GM13977 (cell line): ENCODE measurements at regions not wholly inside any gene's neighbourhood (a gene's known extent, or its start where the extent isn't known, plus 50 kb on each side); places are given as distances from the start of the nearest gene placed in this dataset.

ENCODE experiments used
- DNase-seq: peaks from one replicate; pipeline ENCODE4 v3.0.0; 2012; ENCODE audit warnings: low spot score
- in situ Hi-C: fragments of 300-500 bp; cut with MboI; formaldehyde crosslinking; loops from one replicate; pipeline ENCODE4 v1.12.0; 2022; ENCODE audit warnings: low sequenced_read_pairs, low pct_unique_long_range_greater_than_20kb, mixed read lengths, inconsistent platforms; ENCODE audit not compliant: unreplicated experiment
- TF ChIP-seq, protein P1 (sequence below): IDR thresholded peaks from 2 replicates; pipeline ENCODE4 v1.5.1; 2012; ENCODE audit warnings: mild to moderate bottlenecking, control low read depth; ENCODE audit not compliant: insufficient read depth; ENCODE audit errors: extremely low read depth, missing control alignments

DNA sequence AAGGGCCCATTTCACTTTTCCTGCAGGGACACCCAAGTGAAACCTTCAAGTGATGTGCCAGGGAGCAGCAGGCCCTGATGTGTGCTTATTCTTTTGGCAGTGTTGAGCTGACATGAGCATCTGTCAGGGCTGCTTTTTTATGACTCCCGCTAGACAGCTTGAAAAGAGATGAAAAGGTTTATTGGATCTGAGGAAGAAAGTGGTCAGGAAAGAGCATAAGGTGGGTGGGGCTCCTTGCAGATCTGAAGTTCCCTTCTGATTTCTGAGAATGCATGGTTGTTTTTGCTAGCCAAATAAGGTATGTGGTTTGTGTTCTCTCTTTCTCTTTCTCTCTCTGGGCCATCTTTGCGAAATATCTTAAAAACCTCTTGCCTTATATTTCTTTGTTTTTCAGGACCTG, 316.1 kb downstream of the DMRT2 start:
- TF ChIP-seq, protein P1, sequence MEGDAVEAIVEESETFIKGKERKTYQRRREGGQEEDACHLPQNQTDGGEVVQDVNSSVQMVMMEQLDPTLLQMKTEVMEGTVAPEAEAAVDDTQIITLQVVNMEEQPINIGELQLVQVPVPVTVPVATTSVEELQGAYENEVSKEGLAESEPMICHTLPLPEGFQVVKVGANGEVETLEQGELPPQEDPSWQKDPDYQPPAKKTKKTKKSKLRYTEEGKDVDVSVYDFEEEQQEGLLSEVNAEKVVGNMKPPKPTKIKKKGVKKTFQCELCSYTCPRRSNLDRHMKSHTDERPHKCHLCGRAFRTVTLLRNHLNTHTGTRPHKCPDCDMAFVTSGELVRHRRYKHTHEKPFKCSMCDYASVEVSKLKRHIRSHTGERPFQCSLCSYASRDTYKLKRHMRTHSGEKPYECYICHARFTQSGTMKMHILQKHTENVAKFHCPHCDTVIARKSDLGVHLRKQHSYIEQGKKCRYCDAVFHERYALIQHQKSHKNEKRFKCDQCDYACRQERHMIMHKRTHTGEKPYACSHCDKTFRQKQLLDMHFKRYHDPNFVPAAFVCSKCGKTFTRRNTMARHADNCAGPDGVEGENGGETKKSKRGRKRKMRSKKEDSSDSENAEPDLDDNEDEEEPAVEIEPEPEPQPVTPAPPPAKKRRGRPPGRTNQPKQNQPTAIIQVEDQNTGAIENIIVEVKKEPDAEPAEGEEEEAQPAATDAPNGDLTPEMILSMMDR = no peak
- in situ Hi-C loops = no loop called here
- no peak for DNase-seq

DNA sequence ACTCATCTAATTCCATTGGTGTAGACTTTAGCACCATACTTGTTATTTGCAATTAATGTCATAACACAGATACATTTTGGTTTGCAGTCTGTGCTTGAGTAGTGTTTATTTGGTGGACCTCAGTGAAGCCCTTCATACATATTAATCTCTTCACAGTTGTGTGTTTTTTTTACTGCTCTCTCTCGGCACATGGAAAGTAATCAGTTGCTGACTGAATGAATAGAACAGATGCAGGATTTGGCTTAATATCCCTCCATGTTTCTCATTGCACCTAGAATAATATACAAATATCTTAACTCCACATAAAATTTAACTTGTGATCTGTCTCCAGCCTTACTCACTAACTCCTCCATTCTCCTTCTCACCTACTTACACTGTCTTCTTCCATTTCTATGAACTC, 319.1 kb downstream of the DMRT2 start:
- in situ Hi-C loops = no loop called here
- TF ChIP-seq, protein P1 = no peak
- DNase-seq = no peak

DNA sequence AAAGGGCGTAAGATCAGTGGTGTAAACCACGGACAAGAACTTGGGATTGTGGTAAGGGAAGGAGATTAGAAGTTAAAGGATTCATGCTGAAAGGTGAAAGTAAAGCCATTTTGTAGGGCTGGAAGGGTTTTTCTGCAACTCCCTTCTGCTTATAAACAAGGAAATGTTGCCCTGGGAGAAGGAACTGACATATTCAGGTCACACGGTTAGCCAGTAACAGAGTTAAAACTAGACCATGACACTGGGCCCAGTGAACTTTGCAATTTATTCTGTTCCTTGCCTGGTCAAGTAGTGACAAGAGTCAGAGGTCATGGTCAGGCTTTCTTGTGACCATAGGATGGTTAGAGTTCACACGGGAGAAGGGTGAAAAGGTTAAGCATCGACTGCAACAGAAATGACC, 323.3 kb downstream of the DMRT2 start:
- no peak for DNase-seq
- TF ChIP-seq, protein P1 = no peak
- in situ Hi-C loops = no loop called here

DNA sequence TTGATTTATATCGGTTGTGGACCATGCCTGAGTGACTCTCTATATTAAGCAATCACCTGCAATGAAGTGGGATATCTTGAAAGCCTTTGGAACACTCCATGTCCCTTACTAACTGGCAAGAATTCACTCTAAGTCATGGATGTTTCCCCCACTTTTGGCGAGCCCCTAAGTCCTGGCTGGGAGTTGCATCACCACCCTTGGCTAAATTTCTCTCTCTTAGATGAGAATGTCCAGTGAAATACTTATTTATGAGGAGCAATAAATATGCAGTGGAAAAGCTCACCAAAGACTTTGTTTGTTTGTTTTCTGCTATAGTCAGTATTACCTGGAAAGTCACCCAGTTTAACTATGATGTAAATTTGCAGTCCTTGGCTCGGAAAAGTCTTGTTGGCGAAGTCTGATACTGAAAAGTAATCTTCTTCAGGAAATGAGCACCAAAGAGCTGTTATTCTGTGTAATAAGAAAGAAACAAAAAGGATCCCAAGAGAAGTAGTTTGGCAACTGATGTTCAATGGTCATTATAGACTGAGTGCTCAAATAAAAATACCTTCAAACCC, 333.8 kb downstream of the DMRT2 start:
- DNase-seq = no peak
- TF ChIP-seq, protein P1 = no peak
- in situ Hi-C loops = no loop called here

DNA sequence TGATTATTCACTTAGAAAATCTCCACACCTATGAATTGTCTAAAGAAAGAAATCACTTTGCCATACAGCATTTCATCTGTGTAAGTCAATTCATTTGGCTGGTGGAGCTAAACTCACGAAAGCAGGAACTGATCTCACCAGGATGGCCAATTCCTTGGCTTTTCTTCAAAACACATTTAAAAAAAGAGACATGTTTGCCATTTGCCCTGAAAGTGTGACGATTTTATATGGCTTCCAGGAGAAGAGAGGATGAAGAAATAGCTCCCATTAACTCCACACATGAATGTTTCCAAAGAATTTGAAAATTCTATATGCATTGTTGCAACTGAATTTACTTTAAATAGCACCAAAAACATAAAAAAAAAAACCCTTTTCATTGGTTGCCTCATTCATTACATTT, 334.7 kb downstream of the DMRT2 start:
- DNase-seq = no peak
- in situ Hi-C loops = no loop called here

DNA sequence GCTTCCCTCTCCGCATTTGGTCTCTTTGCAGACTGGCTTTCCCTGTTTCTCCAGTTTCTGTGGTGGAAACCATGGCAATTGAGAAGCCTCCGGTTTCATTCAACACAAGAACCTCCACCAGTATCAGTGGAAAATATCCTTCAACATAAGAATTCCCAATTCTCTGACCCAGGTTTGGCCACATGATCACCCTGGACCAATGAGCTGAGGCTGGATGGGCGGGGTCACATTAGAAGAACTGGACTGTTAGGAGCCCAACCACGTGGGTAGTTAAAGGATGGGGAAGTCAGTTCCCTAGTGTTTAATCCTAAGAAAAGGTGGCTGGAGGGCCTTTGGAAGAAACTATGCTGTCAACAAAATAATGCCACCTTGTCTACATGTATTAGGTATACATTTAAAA, 336.3 kb downstream of the DMRT2 start:
- TF ChIP-seq, protein P1 = no peak
- DNase-seq = no peak
- in situ Hi-C loops = no loop called here

More for the DNA sequence above, 334.7 kb downstream of the DMRT2 start:
- TF ChIP-seq, protein P1 = no peak

DNA sequence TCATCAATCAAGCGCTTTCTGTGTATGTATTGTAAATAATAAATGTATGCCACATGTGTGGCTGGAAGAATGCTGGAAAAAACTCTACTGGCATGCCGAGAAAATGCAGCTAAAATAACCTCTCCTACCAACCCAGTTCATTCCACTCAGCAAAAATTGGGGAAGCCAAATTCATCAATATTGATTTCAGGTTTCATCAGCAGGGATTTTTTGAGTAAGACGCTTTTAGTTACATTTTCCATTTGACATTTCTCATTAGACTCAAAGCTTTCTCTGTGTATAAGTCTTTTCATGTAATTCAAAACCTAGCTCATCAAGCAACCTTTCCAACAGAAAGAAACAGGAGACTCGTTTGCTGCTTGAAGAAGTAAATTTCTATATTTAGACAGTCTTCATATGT, 338.1 kb downstream of the DMRT2 start:
- in situ Hi-C loops = no loop called here
- TF ChIP-seq, protein P1 = no peak
- no peak for DNase-seq
